Renal cortex interstitium (tissue), 11 donors: ENCODE measurements at regions not wholly inside any gene's neighbourhood (a gene's known extent, or its start where the extent isn't known, plus 50 kb on each side); places are given as distances from the start of the nearest gene placed in this dataset.
"Not testable (repeated sequence)": the region's sequence is repeated elsewhere in the genome, so short reads cannot be mapped to it uniquely, and the experiment has no call there.

Source experiments
- DNase-seq, 11 donors: peaks; one replicate each; pipeline ENCODE4 v3.0.0-alpha.2; 2013; ENCODE audit warnings: low read depth in 9 of 11, low spot score in 4 of 11; ENCODE audit errors: extremely low read depth in 1 of 11

- no peak for DNase-seq
Measured at GRCh38 chr13:97883396-97883795, 70.1 kb upstream of the IPO5 start.

- no peak for DNase-seq
Measured at GRCh38 chr13:97884707-97885468, 68.6 kb upstream of the IPO5 start.

- no peak for DNase-seq
Measured at GRCh38 chr13:97885641-97886040, 67.8 kb upstream of the IPO5 start.

GRCh38 chr13:97889803-97890202, 63.7 kb upstream of the IPO5 start:
- DNase-seq, result no peak

GRCh38 chr13:97890573-97890972, 62.9 kb upstream of the IPO5 start:
- no peak for DNase-seq

- DNase-seq, result not testable (repeated sequence)
Measured at GRCh38 chr13:97891964-97892363, 61.5 kb upstream of the IPO5 start.

- no peak for DNase-seq
Measured at GRCh38 chr13:97892717-97893116, 60.8 kb upstream of the IPO5 start.

GRCh38 chr13:97895383-97895782, 58.1 kb upstream of the IPO5 start:
- no peak for DNase-seq

- no peak for DNase-seq
Measured at GRCh38 chr13:97896446-97896845, 57.0 kb upstream of the IPO5 start.

GRCh38 chr13:97901716-97902115, 51.8 kb upstream of the IPO5 start:
- no peak for DNase-seq
